Epithelial cell of proximal tubule (primary cell): ENCODE measurements at regions not wholly inside any gene's neighbourhood (a gene's known extent, or its start where the extent isn't known, plus 50 kb on each side); places are given as distances from the start of the nearest gene placed in this dataset.

Experiments used
- DNase-seq: peaks from one replicate; pipeline ENCODE4 v3.0.0-alpha.2; 2011; ENCODE audit warnings: low read depth
- H3K4me3 ChIP-seq: 2 replicates; pipeline ENCODE4 v1.5.1; 2011; ENCODE audit warnings: low read depth, mild to moderate bottlenecking, low read length
- TF ChIP-seq, protein P1 (sequence below): conservative IDR thresholded peaks from 2 replicates; pipeline ENCODE4 v1.5.1; 2012; ENCODE audit warnings: low read depth, mild to moderate bottlenecking, low read length

GRCh38 chr1:60763741-60764140 lies 318.6 kb upstream of the NFIA start:
- DNase-seq, result no peak
- TF ChIP-seq, protein P1, sequence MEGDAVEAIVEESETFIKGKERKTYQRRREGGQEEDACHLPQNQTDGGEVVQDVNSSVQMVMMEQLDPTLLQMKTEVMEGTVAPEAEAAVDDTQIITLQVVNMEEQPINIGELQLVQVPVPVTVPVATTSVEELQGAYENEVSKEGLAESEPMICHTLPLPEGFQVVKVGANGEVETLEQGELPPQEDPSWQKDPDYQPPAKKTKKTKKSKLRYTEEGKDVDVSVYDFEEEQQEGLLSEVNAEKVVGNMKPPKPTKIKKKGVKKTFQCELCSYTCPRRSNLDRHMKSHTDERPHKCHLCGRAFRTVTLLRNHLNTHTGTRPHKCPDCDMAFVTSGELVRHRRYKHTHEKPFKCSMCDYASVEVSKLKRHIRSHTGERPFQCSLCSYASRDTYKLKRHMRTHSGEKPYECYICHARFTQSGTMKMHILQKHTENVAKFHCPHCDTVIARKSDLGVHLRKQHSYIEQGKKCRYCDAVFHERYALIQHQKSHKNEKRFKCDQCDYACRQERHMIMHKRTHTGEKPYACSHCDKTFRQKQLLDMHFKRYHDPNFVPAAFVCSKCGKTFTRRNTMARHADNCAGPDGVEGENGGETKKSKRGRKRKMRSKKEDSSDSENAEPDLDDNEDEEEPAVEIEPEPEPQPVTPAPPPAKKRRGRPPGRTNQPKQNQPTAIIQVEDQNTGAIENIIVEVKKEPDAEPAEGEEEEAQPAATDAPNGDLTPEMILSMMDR, result no peak
- H3K4me3 ChIP-seq, result no peak overlapping the region

DNA sequence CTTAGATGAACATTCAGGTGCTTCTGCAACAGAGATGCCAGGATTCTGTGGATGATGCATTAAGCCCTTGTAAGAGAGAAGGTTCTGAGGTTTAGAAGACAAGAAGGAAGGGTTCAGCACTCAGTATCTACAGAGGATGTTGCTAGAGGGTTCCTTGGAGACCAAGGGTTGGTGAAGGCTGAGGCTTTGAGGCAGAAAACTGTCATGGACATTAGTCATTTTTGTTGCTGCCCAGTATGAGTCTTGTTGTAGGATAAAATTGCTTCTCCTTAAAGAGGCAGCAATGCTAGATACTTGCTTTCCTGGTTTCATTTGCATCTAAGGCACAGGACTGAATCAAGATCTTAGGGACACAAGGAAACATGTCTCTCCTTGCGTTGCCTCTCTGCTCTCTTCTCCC lies 319.4 kb upstream of the NFIA start:
- no peak overlapping the region for H3K4me3 ChIP-seq
- TF ChIP-seq, protein P1, result no peak
- DNase-seq, result no peak

- DNase-seq, result no peak
- TF ChIP-seq, protein P1, result no peak
- H3K4me3 ChIP-seq, result no peak overlapping the region
Observed at GRCh38 chr1:60762176-60762575, 320.2 kb upstream of the NFIA start.

DNA sequence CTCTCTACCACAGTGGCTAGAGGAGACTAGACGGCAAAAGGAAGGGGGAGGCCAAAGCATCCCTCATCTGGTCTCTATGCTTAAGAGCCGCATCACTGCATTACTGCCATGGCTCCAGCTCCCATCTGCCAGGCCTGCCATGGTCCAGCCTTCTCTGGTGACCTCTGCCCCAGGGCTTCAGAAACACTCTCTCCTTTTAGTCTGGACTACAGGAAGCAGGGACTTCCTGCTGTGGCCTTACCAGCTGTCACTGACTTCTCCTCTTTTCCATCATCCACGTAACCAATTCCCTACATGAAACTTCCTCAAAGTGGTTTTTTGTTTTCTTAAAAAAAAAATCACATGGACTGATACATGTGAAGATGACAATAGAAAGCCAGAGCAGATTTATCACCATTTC lies 323.1 kb upstream of the NFIA start:
- DNase-seq, result no peak
- H3K4me3 ChIP-seq, result no peak overlapping the region
- TF ChIP-seq, protein P1, result no peak

DNA sequence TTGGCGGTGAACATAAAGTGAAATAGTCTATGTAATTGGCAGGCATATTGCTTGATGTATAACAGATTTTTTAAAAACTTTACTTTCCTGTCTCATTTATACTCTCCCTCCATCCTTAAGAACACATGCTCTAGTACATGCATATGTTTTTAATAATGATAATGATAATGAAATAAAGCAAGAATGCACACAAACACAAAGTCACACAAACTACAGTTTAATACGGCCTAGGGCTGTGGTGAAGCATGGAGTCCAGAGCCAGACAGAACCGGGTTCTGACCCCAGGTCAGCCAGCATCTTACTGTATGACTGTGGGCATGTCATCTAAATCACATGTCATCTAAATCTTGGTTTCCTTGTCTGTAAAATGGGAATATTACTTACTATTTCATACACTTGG lies 324.9 kb upstream of the NFIA start:
- TF ChIP-seq, protein P1, result no peak
- DNase-seq, result no peak
- H3K4me3 ChIP-seq, result no peak overlapping the region

GRCh38 chr1:60753036-60753900 lies 329.1 kb upstream of the NFIA start:
- TF ChIP-seq, protein P1, result no peak
- no peak overlapping the region for H3K4me3 ChIP-seq
- DNase-seq, result no peak

- TF ChIP-seq, protein P1, result no peak
- DNase-seq, result no peak
- H3K4me3 ChIP-seq, result no peak overlapping the region
Observed at GRCh38 chr1:60751306-60751705, 331.1 kb upstream of the NFIA start.
